ENCODE measurements at regions not wholly inside any gene's neighbourhood (a gene's known extent, or its start where the extent isn't known, plus 50 kb on each side); places are given as distances from the start of the nearest gene placed in this dataset.
A peak's percentile ranks its signal among the peaks of the same experiment; 100 is the strongest.
"Not testable (repeated sequence)": the region's sequence is repeated elsewhere in the genome, so short reads cannot be mapped to it uniquely, and the experiment has no call there.

DNA sequence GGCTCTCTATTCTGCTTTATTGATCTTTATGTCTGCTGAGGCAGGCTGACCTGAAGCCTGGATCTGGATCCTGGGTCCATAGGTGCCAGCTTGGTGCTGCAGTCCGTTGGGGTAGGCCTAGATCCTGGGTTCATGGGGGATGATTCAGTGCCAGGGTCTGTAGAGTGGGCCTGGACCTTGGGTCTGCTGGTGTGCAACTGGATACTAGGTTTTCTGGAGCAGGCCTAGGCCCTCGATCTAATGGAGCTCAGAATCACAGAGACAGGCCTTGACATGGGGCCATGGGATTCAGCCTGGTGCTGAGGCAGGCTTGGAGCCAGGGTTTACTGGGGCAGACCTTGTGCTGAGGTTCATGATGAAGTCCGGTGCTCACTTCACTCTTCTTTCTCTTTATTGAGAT lies 358.6 kb downstream of the TEX13C start:
- ATAC-seq (ENCODE audit: low FRiP score in 2 of 2) (no peak), DNase-seq (no peak)
- no peak for TF ChIP-seq EP300 (IDR thresholded peaks at IDR 0.05)
- TF ChIP-seq, protein P1, sequence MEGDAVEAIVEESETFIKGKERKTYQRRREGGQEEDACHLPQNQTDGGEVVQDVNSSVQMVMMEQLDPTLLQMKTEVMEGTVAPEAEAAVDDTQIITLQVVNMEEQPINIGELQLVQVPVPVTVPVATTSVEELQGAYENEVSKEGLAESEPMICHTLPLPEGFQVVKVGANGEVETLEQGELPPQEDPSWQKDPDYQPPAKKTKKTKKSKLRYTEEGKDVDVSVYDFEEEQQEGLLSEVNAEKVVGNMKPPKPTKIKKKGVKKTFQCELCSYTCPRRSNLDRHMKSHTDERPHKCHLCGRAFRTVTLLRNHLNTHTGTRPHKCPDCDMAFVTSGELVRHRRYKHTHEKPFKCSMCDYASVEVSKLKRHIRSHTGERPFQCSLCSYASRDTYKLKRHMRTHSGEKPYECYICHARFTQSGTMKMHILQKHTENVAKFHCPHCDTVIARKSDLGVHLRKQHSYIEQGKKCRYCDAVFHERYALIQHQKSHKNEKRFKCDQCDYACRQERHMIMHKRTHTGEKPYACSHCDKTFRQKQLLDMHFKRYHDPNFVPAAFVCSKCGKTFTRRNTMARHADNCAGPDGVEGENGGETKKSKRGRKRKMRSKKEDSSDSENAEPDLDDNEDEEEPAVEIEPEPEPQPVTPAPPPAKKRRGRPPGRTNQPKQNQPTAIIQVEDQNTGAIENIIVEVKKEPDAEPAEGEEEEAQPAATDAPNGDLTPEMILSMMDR (IDR thresholded peaks at IDR 0.05), result no peak
- no peak for TF ChIP-seq POLR2AphosphoS5 (IDR thresholded peaks at IDR 0.05)
- no peak for TF ChIP-seq POLR2A (IDR thresholded peaks at IDR 0.05)

DNA sequence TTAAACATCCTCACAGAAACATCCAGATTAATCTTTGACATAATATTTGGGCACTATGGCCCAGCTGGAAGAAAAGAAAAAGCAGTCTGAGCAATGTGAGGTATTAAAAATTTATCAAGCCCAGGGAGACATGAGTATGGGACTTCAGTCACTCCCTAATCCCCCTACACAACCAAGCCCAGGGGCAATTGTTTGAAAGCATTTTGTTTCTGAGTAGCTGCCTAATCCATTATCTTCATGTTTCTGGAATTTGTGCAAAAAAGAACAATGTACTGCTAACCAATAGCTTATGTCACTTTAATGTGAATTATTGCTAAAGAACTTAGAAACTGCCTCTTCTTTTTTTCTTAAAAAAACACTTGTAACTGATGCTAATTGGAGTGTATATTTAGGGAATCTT lies 360.7 kb downstream of the TEX13C start:
- DNase-seq (no peak), ATAC-seq (ENCODE audit: low FRiP score in 2 of 2) (no peak)
- H3K4me1 ChIP-seq, result no peaks in the 10 kb centered on the region
- no peaks in the 10 kb centered on the region for H3K27me3 ChIP-seq
- H3K9me3 ChIP-seq, result no peaks in the 10 kb centered on the region
- no peak overlapping the region for H3K27ac ChIP-seq
- H3K4me3 ChIP-seq, result no peak overlapping the region
- no peak for TF ChIP-seq EP300 (IDR thresholded peaks at IDR 0.05)
- no peak for TF ChIP-seq POLR2A (IDR thresholded peaks at IDR 0.05)
- TF ChIP-seq POLR2AphosphoS5 (IDR thresholded peaks at IDR 0.05), result no peak
- TF ChIP-seq, protein P1 (IDR thresholded peaks at IDR 0.05), result no peak
- no peaks in the 10 kb centered on the region for H3K36me3 ChIP-seq

More for the DNA sequence above, 358.6 kb downstream of the TEX13C start:
- no peak overlapping the region for H3K4me3 ChIP-seq
- H3K27me3 ChIP-seq, result no peaks in the 10 kb centered on the region
- no peak overlapping the region for H3K27ac ChIP-seq
- WGBS, 2 donors, result 54 to 100% methylated on average over 1 to 3 of the region's 3 CpGs
- H3K36me3 ChIP-seq, result no peaks in the 10 kb centered on the region
- no peaks in the 10 kb centered on the region for H3K9me3 ChIP-seq
- no peaks in the 10 kb centered on the region for H3K4me1 ChIP-seq

GRCh38 chrX:125681058-125681457 lies 361.4 kb downstream of the TEX13C start:
- no peak for TF ChIP-seq POLR2AphosphoS5 (IDR thresholded peaks at IDR 0.05)
- no peak for TF ChIP-seq POLR2A (IDR thresholded peaks at IDR 0.05)
- TF ChIP-seq, protein P1 (IDR thresholded peaks at IDR 0.05), result no peak
- TF ChIP-seq EP300 (IDR thresholded peaks at IDR 0.05), result no peak
- H3K36me3 ChIP-seq, result no peaks in the 10 kb centered on the region
- H3K4me1 ChIP-seq, result no peaks in the 10 kb centered on the region
- no peak overlapping the region for H3K4me3 ChIP-seq
- H3K9me3 ChIP-seq, result no peaks in the 10 kb centered on the region
- H3K27me3 ChIP-seq, result no peaks in the 10 kb centered on the region
- 87 to 90% methylated on average over 2 of the region's 2 CpGs for whole genome bisulfite sequencing, 2 donors
- DNase-seq (no peak), ATAC-seq (ENCODE audit: low FRiP score in 2 of 2) (no peak)
- no peak overlapping the region for H3K27ac ChIP-seq

- DNase-seq (no peak), ATAC-seq (ENCODE audit: low FRiP score in 2 of 2) (no peak)
- Histone ChIP-seq H3K27ac (no peak overlapping the region), H3K4me1 (no peaks in the 10 kb centered on the region), H3K4me3 (no peak overlapping the region), H3K36me3 (no peaks in the 10 kb centered on the region), H3K9me3 (no peaks in the 10 kb centered on the region), H3K27me3 (no peaks in the 10 kb centered on the region)
- TF ChIP-seq, protein P1 (IDR thresholded peaks at IDR 0.05), result no peak
- TF ChIP-seq EP300 (IDR thresholded peaks at IDR 0.05) (no peak), POLR2A (IDR thresholded peaks at IDR 0.05) (no peak), POLR2AphosphoS5 (IDR thresholded peaks at IDR 0.05) (no peak)
Measured at GRCh38 chrX:125681507-125681906, 361.8 kb downstream of the TEX13C start.

- 88% methylated on average over 14 of the region's 33 CpGs; no CpG with 5 or more reads in 1 of the 2 donors for WGBS, 2 donors
- not testable (repeated sequence) for ATAC-seq (ENCODE audit: low FRiP score in 2 of 2); H3K4me3 ChIP-seq; H3K27ac ChIP-seq; H3K9me3 ChIP-seq; H3K4me1 ChIP-seq; H3K27me3 ChIP-seq; H3K36me3 ChIP-seq
- DNase-seq, result peak in 1 of 2 donors; percentile 43
Measured at GRCh38 chrX:125690522-125690921, 370.9 kb downstream of the TEX13C start.
